Uterus (tissue), 2 donors: ENCODE measurements at regions not wholly inside any gene's neighbourhood (a gene's known extent, or its start where the extent isn't known, plus 50 kb on each side); places are given as distances from the start of the nearest gene placed in this dataset.

ENCODE experiments used
- POLR2A ChIP-seq, 2 donors: fragments of 450-650 bp; IDR thresholded peaks; one replicate each; pipeline ENCODE4 v1.6.1; 2016; ENCODE audit warnings: antibody characterized with exemption in 2 of 2, mild to moderate bottlenecking in 1 of 2, moderate library complexity in 1 of 2
- TF ChIP-seq, protein P1 (sequence below), 4 experiments: fragments of 200-600 bp in 2 of 4; fragments of 450-650 bp in 2 of 4; sonication (generic) in 2 of 4; IDR thresholded peaks; one replicate each; pipeline ENCODE4 v1.5.1; 2016 to 2019; ENCODE audit warnings: antibody characterized with exemption in 4 of 4, mild to moderate bottlenecking in 2 of 4, moderate library complexity in 1 of 4

- TF ChIP-seq, protein P1, sequence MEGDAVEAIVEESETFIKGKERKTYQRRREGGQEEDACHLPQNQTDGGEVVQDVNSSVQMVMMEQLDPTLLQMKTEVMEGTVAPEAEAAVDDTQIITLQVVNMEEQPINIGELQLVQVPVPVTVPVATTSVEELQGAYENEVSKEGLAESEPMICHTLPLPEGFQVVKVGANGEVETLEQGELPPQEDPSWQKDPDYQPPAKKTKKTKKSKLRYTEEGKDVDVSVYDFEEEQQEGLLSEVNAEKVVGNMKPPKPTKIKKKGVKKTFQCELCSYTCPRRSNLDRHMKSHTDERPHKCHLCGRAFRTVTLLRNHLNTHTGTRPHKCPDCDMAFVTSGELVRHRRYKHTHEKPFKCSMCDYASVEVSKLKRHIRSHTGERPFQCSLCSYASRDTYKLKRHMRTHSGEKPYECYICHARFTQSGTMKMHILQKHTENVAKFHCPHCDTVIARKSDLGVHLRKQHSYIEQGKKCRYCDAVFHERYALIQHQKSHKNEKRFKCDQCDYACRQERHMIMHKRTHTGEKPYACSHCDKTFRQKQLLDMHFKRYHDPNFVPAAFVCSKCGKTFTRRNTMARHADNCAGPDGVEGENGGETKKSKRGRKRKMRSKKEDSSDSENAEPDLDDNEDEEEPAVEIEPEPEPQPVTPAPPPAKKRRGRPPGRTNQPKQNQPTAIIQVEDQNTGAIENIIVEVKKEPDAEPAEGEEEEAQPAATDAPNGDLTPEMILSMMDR (IDR thresholded peaks at IDR 0.05): no peak
- TF ChIP-seq POLR2A (IDR thresholded peaks at IDR 0.05): no peak
These were observed 151.9 kb downstream of the KITLG start for GRCh38 chr12:88428350-88428749.
